Spleen (tissue), 7 donors: ENCODE measurements at regions not wholly inside any gene's neighbourhood (a gene's known extent, or its start where the extent isn't known, plus 50 kb on each side); places are given as distances from the start of the nearest gene placed in this dataset.
"Not testable (repeated sequence)": the region's sequence is repeated elsewhere in the genome, so short reads cannot be mapped to it uniquely, and the experiment has no call there.

Experiments
- POLR2A ChIP-seq, 3 donors: fragments of 450-650 bp; IDR thresholded peaks; one replicate each; pipeline ENCODE4 v1.5.1; 2017; ENCODE audit warnings: antibody characterized with exemption in 3 of 3, mild to moderate bottlenecking in 1 of 3
- TF ChIP-seq, protein P1 (sequence below), 11 experiments: fragments of 200-600 bp in 7 of 11; fragments of 450-650 bp in 4 of 11; sonication (generic) in 4 of 11; IDR thresholded peaks in 8 of 11; conservative IDR thresholded peaks in 3 of 11; 1 replicate in 7 of 11; 2 replicates in 4 of 11; pipeline versions ENCODE4 v1.4.0 to v1.8.0; 2016 to 2021; ENCODE audit warnings: antibody characterized with exemption in 11 of 11, inconsistent platforms in 4 of 11, mild to moderate bottlenecking in 1 of 11
- donor health status: DM: no; HTN: no; CAD: no; lungs with moderate emphysema.
- donor health status: DM: no; HTN: no; CAD: no.
- donor health status: DM: no; HTN: no; CAD: no.

DNA sequence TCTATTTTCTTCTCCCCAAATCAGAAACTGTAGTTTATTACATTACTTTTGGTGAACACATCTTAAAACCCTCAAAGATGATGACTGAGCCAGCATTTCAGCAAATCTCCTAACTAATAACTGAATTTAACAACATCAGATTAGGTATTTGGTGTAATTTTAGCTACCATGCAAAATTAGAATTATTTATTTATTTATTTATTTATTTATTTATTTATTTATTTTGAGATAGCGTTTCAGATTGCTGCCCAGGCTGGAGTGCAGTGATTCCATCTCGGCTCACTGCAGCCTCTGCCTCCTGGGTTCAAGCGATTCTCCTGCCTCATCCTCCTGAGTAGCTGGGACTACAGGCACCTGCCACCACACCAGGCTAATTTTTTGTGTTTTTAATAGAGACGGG lies 205.7 kb downstream of the OR4C45 start:
- TF ChIP-seq, protein P1, sequence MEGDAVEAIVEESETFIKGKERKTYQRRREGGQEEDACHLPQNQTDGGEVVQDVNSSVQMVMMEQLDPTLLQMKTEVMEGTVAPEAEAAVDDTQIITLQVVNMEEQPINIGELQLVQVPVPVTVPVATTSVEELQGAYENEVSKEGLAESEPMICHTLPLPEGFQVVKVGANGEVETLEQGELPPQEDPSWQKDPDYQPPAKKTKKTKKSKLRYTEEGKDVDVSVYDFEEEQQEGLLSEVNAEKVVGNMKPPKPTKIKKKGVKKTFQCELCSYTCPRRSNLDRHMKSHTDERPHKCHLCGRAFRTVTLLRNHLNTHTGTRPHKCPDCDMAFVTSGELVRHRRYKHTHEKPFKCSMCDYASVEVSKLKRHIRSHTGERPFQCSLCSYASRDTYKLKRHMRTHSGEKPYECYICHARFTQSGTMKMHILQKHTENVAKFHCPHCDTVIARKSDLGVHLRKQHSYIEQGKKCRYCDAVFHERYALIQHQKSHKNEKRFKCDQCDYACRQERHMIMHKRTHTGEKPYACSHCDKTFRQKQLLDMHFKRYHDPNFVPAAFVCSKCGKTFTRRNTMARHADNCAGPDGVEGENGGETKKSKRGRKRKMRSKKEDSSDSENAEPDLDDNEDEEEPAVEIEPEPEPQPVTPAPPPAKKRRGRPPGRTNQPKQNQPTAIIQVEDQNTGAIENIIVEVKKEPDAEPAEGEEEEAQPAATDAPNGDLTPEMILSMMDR (IDR thresholded peaks at IDR 0.05 in 8 of 11, conservative IDR thresholded peaks at IDR 0.05 in 3 of 11): not testable (repeated sequence)
- TF ChIP-seq POLR2A (IDR thresholded peaks at IDR 0.05): not testable (repeated sequence)
